Activated CD4-positive, alpha-beta T cell treated with anti-CD3 and anti-CD28 coated beads, Interleukin-2, Interleukin-6, amounts not matched to agents 100 ng/mL and 50 ng/mL, durations not matched to agents 16 hours and 8 hours (primary cell): ENCODE measurements at regions not wholly inside any gene's neighbourhood (a gene's known extent, or its start where the extent isn't known, plus 50 kb on each side); places are given as distances from the start of the nearest gene placed in this dataset.

Experiments
- DNase-seq: peaks from one replicate; pipeline ENCODE4 v3.0.0-alpha.2; 2020

GRCh38 chr9:88659126-88659525 lies 124.1 kb downstream of the NXNL2 start:
- DNase-seq, result no peak

DNA sequence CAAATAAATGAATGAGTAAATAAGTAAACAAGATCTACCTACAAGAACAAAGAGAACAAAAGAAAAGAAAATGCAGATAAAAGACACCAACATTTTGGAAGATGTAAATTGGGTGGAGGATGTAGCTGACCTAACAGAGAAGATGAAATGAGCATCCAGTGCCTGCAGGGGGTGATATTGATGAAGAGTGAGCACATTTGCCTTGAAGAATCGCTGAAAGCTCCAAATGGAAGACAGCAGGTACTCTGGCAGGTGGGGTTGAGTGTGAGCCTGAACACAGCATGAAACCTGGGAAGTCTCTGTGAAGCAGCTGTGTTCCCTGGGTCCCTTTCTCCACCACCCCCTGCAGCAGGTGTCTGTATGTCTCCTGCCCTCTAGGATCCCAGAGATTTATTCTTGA lies 125.6 kb downstream of the NXNL2 start:
- peak; percentile 20 for DNase-seq

DNA sequence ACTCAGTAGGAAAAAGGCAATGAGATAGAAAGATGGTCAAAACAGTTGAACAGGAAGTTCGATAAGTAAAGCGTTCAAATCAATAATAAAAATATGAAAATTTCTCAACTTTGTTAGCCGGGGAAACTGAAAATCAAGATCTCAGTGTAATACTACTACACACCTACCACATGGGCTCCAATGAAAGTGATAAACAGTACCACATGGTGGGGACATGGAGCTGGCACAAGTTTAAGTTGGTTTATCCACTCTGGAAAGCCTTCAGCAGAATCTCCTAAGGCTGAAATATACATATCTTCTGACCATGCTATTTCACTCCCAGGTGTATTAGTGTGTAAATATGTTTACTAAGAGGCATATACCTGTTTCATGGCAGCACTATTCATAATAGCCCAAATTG lies 126.8 kb downstream of the NXNL2 start:
- no peak for DNase-seq

DNA sequence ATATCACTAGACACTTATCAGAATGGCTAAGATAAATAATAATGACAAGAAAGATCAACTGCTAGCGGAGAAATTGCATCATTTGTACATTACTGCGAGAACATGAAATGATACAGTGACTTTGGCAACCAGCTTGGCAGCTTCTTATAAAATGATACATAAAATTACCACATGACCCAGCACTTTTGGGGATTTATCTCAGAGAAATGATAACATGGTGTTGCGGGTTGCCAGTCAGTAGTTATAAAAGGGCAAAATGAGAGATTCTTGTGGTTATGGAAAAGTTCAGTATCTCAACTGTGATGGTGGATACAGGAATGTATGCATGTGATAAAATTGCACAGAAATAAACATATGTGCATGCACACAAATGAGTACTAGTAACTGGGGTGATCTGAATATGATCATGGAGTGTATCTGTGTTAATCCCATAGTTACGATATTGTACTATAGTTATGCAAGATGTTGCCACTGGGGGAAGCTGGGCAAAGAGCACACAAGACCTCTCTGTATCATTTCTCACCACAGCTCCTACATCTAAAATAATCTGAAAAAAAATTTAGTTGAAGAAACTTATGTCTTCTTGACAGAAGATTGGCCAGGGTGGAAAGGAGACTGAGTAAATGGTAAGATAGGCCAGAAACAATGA lies 128.9 kb downstream of the NXNL2 start:
- no peak for DNase-seq

DNA sequence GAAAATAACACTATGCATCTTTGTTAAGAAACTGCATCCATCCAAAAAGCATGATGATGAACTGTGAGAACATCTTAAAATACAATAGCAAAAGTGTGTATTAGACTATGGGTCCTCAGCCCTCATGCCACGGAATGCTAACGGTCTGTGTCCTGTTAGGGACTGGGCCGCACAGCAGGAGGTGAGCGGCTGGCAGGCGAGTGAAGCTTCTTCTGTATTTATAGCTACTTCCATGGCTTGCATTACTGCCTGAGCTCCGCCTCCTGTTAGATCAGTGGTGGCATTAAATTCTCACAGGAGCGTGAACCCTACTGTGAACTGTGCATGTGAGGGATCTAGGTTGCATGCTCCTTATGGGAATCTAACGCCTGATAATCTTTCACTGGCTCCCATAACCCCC lies 129.8 kb downstream of the NXNL2 start:
- DNase-seq, result no peak

GRCh38 chr9:88672874-88673689 lies 138.1 kb downstream of the NXNL2 start:
- no peak for DNase-seq

DNA sequence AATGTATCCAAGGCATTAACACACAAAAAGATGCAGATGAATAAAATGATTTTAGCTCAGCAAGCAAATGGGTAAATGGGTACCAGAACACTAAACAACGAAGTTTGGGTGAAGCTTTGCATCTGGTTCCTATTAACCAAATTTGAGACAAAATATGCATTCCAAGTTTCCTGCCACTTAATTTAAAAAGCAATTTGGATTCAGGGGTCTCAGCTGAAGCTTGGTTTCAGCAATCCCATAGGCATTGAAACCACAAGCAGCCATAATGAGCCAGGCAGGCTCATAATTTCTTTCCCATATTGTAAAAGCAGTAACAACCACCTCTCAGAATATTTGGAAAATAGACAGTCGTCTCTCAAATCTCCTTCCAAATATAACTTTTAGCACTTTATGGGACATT lies 138.9 kb downstream of the NXNL2 start:
- DNase-seq, result no peak

DNA sequence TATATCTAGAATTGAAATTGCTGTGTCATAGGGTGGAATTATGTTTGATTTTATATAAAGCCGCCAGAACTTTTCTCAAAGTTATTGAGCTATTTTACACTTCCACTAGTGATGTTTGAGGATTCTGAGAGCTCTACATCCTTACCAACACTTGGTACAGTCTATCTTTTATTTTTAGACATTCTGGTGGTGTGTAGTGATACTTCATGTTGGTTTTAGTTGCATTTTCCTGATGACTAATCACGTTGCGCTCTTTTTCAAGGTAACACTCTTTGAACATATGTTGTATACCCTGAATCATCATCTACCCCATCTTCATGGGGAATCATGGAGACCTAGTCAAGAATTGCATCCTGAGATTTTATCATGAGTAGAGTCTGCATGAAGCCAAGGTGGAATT lies 141.7 kb downstream of the NXNL2 start:
- no peak for DNase-seq

GRCh38 chr9:88678008-88678407 lies 143.0 kb downstream of the NXNL2 start:
- DNase-seq, result no peak

DNA sequence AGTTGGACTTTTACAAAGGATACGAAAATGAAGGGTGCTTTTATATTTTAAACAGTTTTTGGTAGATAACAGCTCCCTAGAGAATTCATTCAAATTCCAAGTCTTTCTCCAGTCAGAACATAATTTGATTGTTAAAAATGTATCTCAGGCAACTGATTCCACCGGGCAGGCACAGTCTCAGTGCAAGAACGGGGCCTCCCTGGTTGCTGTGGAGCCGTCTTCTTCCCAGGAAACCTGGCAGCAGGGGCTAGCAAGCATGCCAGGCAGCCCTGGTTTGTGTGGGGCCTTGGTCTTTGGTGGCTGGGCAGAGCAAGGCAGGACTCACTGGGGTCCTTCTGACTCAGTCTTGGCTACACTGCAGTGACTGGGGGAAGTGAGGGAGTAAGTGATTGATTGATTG lies 143.5 kb downstream of the NXNL2 start:
- DNase-seq, result no peak

DNA sequence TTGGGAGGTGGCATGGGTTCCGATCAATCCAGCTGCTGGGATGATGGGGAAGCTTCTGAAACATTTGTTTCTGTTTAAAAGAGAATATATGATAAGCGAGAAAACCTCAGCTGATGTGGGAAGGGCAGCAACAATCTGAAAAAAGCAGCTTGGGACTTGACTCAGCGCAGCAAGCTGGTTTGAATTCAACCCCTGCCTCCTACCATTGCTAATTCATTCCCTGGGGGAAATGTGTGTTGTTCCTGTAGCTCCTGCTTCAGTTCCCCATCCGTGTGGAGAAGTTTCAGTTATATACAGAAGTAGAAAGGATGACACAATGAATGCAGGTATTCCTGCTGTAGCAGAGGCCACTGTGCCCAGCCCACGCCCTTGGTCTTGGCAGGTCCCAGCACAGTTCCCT lies 145.1 kb downstream of the NXNL2 start:
- DNase-seq, result no peak

- DNase-seq, result no peak
These were observed 145.7 kb downstream of the NXNL2 start for GRCh38 chr9:88680505-88681160.

DNA sequence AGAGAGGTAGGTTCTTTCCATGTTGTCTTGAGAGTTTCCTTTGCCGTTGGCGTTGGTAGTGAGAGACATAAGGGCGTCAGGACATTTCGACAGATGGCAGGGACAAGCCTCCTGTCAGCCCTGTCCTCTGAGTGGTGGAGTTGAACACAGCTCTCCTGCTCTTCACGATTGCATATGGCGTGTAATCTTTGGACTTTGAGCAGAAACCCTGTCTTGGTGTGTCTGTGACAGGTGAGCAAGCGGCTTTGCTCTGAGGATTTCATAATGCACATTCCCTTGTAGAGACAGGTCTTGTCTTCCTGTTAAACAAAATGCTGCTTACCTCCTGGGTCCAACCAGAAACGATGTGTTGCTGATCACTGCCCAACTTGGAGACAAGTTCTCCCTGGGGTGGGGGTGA lies 146.5 kb downstream of the NXNL2 start:
- DNase-seq, result no peak

DNA sequence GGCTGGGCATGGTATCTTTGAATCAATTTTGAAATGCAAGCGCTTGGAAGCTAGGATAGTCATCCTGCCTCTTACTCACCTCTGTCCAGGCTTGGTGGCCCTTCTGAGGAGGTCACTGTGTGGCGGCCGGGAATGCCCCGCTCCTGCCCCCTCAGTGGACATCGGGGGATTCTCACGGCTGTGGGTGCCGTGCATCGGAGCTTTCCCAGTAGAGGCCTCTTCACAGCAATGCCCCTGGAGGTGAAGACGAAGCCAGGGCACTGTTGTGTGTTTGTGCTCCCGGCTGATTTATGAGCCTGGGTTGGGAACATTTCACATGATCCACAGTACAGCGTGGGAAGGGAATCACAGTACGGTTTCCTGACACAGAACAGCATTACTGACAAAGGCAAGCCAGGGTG lies 147.5 kb downstream of the NXNL2 start:
- no peak for DNase-seq

- DNase-seq, result no peak
These were observed 149.1 kb downstream of the NXNL2 start for GRCh38 chr9:88684046-88684445.

DNA sequence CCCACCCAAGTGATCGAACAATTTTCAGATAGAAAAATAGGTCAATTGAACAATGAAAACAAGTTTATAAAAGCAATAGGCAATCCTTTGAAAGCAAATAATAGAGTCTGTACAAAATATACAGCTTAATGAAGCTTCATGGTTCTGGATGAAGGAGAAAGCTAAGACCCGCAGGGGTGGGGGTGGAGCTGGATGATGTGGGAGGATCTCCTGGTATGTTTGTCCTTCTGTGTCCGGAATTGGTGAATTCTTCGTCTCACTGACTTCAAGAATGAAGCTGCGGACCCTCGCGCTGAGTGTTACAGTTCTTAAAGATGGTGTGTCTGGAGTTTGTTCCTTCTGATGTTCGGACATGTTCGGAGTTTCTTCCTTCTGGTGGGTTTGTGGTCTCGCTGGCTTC lies 149.9 kb downstream of the NXNL2 start:
- no peak for DNase-seq

DNA sequence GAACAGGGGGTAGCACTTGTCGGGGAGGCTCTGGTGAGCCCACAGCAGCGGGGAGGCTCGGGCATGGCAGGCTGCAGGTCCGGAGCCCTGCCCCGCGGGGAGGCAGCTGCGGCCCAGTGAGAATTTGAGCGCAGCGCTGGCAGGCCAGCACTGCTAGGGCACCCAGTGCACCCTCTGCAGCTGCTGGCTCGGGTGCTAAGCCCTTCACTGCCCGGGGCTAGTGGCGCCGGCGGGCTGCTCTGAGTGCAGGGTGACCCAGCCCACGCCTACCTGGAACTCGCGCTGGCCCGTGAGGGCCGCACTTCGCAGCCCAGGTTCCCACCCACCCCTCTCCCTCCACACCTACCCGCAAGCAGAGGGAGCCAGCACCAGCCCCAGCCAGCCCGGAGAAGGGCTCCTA lies 151.0 kb downstream of the NXNL2 start:
- DNase-seq, result no peak

DNA sequence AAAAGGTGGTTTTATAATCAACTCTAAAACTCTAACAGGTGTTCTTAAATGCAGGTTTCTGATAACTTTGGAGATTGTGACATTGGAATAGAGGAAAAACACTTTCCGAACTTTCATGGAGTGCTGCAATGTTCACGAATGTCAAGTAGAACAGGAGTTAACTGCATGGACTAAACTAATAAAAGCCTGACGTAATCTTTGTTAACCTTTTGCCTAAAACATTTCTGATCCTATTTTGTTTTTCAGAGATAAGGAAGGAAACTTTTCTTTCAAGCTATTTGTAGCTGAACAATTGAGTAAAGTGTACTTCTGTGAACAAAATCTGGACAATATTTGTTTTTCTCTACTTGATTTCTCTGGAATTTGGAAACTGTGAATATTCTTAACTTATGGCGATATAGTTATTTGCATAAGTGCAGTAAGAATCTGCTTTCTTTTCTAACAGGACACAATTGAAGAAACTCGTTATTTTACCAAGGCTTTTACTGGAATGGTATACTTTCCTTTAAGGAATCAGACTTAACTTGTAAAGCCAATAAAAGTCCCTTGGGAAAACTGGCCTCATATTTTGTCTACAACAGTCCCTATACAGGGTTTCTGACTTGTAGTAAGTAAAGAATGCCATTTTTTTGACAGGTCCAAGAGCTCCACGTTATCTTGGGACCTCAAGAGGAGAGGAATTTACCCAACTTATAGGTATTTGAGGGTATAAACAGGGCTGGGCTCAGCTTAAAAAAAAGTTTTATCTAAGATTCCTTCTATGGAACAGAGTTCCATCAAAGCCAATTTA lies 154.7 kb downstream of the NXNL2 start:
- DNase-seq, result no peak

GRCh38 chr9:88690628-88691027 lies 155.7 kb downstream of the NXNL2 start:
- no peak for DNase-seq

DNA sequence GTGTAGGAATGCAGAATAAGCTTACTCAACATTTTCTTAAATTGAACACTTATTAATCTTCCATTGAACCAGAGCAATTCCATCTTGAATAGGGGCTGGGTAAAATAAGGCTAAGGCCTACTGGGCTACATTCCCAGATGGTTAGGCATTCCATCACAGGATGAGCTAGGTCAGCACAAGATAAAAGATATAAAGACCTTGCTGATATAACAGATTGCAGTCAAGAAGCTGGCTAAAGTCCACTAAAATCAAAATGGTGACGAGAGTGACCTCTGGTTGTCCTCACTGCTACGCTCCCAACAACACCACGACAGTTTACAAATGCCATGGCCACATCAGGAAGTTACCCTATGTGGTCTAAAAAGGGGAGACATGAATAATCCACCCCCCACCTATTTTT lies 156.1 kb downstream of the NXNL2 start:
- no peak for DNase-seq

DNA sequence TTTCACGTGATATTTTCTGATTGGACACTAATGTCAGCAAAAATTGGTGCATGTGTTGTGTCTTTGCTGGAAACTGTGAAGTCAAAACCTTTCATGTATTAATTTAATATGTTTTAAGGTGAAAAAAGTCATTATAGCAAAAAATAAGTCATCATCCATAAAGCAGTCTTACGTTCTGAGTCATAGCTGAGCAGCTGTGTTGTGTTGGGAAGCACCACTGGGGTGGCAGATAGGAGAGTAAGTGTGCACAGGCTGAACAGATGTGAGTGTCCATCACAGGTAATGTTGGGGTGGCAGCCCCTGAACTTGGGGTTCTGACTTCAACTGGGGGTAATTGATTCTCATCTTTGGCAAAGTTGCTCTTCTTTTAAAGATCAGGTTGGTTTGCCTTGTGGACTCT lies 156.8 kb downstream of the NXNL2 start:
- DNase-seq, result no peak

DNA sequence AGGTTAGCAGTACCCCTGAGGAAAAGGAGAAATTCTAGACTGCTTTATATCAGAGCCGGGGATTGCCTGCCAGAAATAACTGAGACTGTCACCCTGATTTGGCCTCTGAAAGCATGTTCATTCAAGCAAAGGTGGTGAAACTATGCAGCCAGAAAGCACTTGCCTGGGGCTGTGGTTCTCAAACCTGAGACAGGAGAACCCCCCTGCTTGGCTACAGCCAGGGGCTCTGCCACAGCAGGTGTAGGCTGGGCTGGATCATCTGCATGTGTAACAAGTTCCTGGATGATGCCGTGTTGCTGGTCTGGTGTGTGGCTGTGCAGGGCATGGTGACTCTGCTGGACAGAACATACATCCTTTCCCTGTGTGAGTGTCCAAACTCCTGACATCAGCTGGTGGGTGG lies 157.8 kb downstream of the NXNL2 start:
- DNase-seq, result no peak

DNA sequence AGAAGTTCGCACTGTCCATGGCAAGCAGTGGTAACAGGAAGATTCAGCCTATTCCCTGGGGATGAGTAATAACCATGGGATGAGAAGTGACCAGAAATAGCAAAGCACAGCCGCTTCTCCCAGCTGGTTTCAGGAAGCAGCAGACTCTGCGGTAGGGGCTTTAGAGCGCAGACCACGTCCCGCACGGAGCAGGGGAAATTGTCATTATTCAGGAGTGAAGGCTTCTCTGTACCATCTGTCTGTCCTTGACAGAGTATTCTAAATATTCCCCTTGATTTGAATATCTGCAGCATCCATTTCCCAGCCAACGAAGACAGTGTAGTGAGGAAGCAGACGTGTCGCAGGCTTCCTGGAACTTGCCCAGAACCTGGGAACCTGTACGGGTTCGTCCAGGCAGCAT lies 159.6 kb downstream of the NXNL2 start:
- DNase-seq, result no peak
